Adrenal gland (tissue), 5 donors: ENCODE measurements at regions not wholly inside any gene's neighbourhood (a gene's known extent, or its start where the extent isn't known, plus 50 kb on each side); places are given as distances from the start of the nearest gene placed in this dataset.
"Not testable (repeated sequence)": the region's sequence is repeated elsewhere in the genome, so short reads cannot be mapped to it uniquely, and the experiment has no call there.

ENCODE experiments used
- CTCF ChIP-seq, 6 experiments: fragments of 450-650 bp in 4 of 6; fragments of 200-600 bp in 2 of 6; sonication (generic) in 1 of 6; IDR thresholded peaks; 1 replicate in 5 of 6; 2 replicates in 1 of 6; pipeline versions ENCODE4 v1.5.1 to v1.8.0; 2016 to 2021; ENCODE audit warnings: antibody characterized with exemption in 6 of 6, mild to moderate bottlenecking in 2 of 6, moderate library complexity in 1 of 6
- POLR2A ChIP-seq, 2 donors: fragments of 450-650 bp; IDR thresholded peaks; one replicate each; pipeline ENCODE4 v1.6.1; 2017; ENCODE audit warnings: antibody characterized with exemption in 2 of 2, mild to moderate bottlenecking in 2 of 2, moderate library complexity in 1 of 2
- donor health status: DM: no; HTN: no; CAD: no.

- TF ChIP-seq POLR2A, CTCF (IDR thresholded peaks at IDR 0.05): not testable (repeated sequence)
These were observed 89.4 kb upstream of the GOLGA6L1 start for GRCh38 chr15:23225756-23226729.
